ENCODE measurements at regions not wholly inside any gene's neighbourhood (a gene's known extent, or its start where the extent isn't known, plus 50 kb on each side); places are given as distances from the start of the nearest gene placed in this dataset.
A peak's percentile ranks its signal among the peaks of the same experiment; 100 is the strongest.

- H3K36me3 ChIP-seq (ENCODE audit: insufficient read depth, low read length), result no peaks in the 10 kb centered on the region
- H3K9ac ChIP-seq (ENCODE audit: low read depth, low read length), result no peak overlapping the region
- H3K27ac ChIP-seq (ENCODE audit: low read length), result no peak overlapping the region
- no peak overlapping the region for H2AFZ ChIP-seq (ENCODE audit: low read depth, low read length)
- H4K20me1 ChIP-seq (ENCODE audit: insufficient read depth, low read length), result no peaks in the 10 kb centered on the region
- DNase-seq, result no peak
- ATAC-seq (ENCODE audit: insufficient read depth, low read depth), result no peak
- no peaks in the 10 kb centered on the region for H3K79me2 ChIP-seq (ENCODE audit: insufficient read depth, low read length)
- peaks cover 3% of the 10 kb centered on the region for H3K27me3 ChIP-seq (ENCODE audit: insufficient read depth, low read length, poor library complexity)
- TF ChIP-seq CTCF (IDR thresholded peaks at IDR 0.05; ENCODE audit: borderline replicate concordance, extremely low read depth, low read length, poor library complexity, severe bottlenecking), result no peak
- no peak for TF ChIP-seq EZH2 (IDR thresholded peaks at IDR 0.05; ENCODE audit: borderline replicate concordance, low read depth, low read length, severe bottlenecking)
- H3K4me3 ChIP-seq (ENCODE audit: low read depth in 1 of 2, low read length in 2 of 2), result no peak overlapping the region
- H3K4me1 ChIP-seq (ENCODE audit: insufficient read depth, low read length), result peaks cover 2% of the 10 kb centered on the region; the same call in 1 of the 2 replicates
- no peaks in the 10 kb centered on the region for H3K9me3 ChIP-seq (ENCODE audit: insufficient read depth, low read length, severe bottlenecking)
- no peak overlapping the region for H3K4me2 ChIP-seq (ENCODE audit: insufficient read depth, low read length)
These were observed 92.8 kb downstream of the HNRNPLL start for GRCh38 chr2:38509947-38510326.

- no peak for ATAC-seq (ENCODE audit: insufficient read depth, low read depth)
- Histone ChIP-seq H3K4me2 (ENCODE audit: insufficient read depth, low read length) (no peak overlapping the region), H3K4me1 (ENCODE audit: insufficient read depth, low read length) (peaks cover 2% of the 10 kb centered on the region; the same call in 1 of the 2 replicates), H4K20me1 (ENCODE audit: insufficient read depth, low read length) (no peaks in the 10 kb centered on the region), H3K4me3 (ENCODE audit: low read depth in 1 of 2, low read length in 2 of 2) (no peak overlapping the region), H3K36me3 (ENCODE audit: insufficient read depth, low read length) (no peaks in the 10 kb centered on the region), H2AFZ (ENCODE audit: low read depth, low read length) (no peak overlapping the region), H3K27me3 (ENCODE audit: insufficient read depth, low read length, poor library complexity) (peaks cover 3% of the 10 kb centered on the region), H3K9ac (ENCODE audit: low read depth, low read length) (no peak overlapping the region), H3K9me3 (ENCODE audit: insufficient read depth, low read length, severe bottlenecking) (no peaks in the 10 kb centered on the region), H3K79me2 (ENCODE audit: insufficient read depth, low read length) (no peaks in the 10 kb centered on the region), H3K27ac (ENCODE audit: low read length) (no peak overlapping the region)
- TF ChIP-seq EZH2 (IDR thresholded peaks at IDR 0.05; ENCODE audit: borderline replicate concordance, low read depth, low read length, severe bottlenecking), result no peak
- no peak for TF ChIP-seq CTCF (IDR thresholded peaks at IDR 0.05; ENCODE audit: borderline replicate concordance, extremely low read depth, low read length, poor library complexity, severe bottlenecking)
- no peak for DNase-seq
These were observed 93.3 kb downstream of the HNRNPLL start for GRCh38 chr2:38509314-38509946.

DNA sequence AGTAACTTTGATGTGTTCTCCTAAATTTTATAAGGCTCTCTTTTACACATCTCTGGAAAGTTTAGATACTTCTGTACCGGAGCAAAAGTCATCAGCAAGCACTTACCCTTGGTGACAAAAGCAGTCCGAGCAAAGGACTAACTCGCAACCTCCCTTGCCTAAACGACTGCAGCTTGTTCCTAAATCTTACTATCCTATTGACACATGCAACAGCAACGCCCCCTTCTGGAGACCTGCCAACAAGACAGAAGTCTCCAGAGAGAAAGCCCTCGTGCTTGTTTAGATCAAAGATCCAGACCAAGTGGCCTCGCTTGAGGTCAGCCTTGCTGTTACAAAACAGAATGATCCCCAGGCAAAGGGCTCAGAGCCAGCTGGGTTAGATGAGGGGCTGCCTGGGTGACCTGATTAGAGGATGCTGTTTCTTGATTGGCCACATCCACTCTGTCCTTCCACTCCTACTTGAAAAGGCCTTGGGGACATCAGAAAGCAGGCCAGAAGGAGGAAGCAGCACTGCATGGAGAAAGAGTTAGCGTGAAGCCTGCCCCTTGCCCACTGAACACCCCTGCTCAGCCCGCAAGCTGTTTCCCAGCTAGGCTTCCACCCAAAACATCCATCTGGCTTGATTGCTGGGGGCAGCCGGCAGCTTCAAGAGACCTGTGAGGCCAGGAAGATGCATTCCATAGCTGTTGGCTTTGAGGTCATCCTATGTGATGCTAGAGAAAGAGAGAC lies 94.3 kb downstream of the HNRNPLL start:
- DNase-seq (peak; percentile 81), ATAC-seq (ENCODE audit: insufficient read depth, low read depth) (peak; percentile 90)
- H3K9me3 ChIP-seq (ENCODE audit: insufficient read depth, low read length, severe bottlenecking), result no peaks in the 10 kb centered on the region
- no peaks in the 10 kb centered on the region for H3K36me3 ChIP-seq (ENCODE audit: insufficient read depth, low read length)
- H3K4me3 ChIP-seq (ENCODE audit: low read depth in 1 of 2, low read length in 2 of 2), result no peak overlapping the region
- H3K27ac ChIP-seq (ENCODE audit: low read length), result no peak overlapping the region
- H3K79me2 ChIP-seq (ENCODE audit: insufficient read depth, low read length), result no peaks in the 10 kb centered on the region
- H3K4me2 ChIP-seq (ENCODE audit: insufficient read depth, low read length), result no peak overlapping the region
- no peak for TF ChIP-seq EZH2 (IDR thresholded peaks at IDR 0.05; ENCODE audit: borderline replicate concordance, low read depth, low read length, severe bottlenecking)
- peak; percentile 88 for TF ChIP-seq CTCF (IDR thresholded peaks at IDR 0.05; ENCODE audit: borderline replicate concordance, extremely low read depth, low read length, poor library complexity, severe bottlenecking)
- H3K27me3 ChIP-seq (ENCODE audit: insufficient read depth, low read length, poor library complexity), result peaks cover 3% of the 10 kb centered on the region
- no peaks in the 10 kb centered on the region for H4K20me1 ChIP-seq (ENCODE audit: insufficient read depth, low read length)
- no peak overlapping the region for H3K9ac ChIP-seq (ENCODE audit: low read depth, low read length)
- H2AFZ ChIP-seq (ENCODE audit: low read depth, low read length), result 0 out of 2 replicates have a peak overlapping the region, but pooled peaks have one; percentile 28
- H3K4me1 ChIP-seq (ENCODE audit: insufficient read depth, low read length), result peaks cover 2% of the 10 kb centered on the region; the same call in 1 of the 2 replicates

All from DND-41 (cell line).